CD4-positive, alpha-beta T cell treated with Interleukin-4 for 4 hours (primary cell): ENCODE measurements at regions not wholly inside any gene's neighbourhood (a gene's known extent, or its start where the extent isn't known, plus 50 kb on each side); places are given as distances from the start of the nearest gene placed in this dataset.

Source experiments
- DNase-seq: peaks from one replicate; pipeline ENCODE4 v3.0.0-alpha.2; 2020

GRCh38 chr11:33520112-33520511 is 180.5 kb downstream of the C11orf91 start:
- DNase-seq, result no peak

- DNase-seq, result no peak
Observed at GRCh38 chr11:33515347-33515746, 185.3 kb downstream of the C11orf91 start.

- DNase-seq, result no peak
Observed at GRCh38 chr11:33514079-33514925, 186.3 kb downstream of the C11orf91 start.

- no peak for DNase-seq
Observed at GRCh38 chr11:33509632-33510031, 191.0 kb downstream of the C11orf91 start.

GRCh38 chr11:33507967-33508366 is 192.7 kb downstream of the C11orf91 start:
- DNase-seq, result no peak

- DNase-seq, result no peak
Observed at GRCh38 chr11:33507356-33507755, 193.3 kb downstream of the C11orf91 start.

GRCh38 chr11:33505093-33505492 is 195.5 kb downstream of the C11orf91 start:
- DNase-seq, result no peak

GRCh38 chr11:33500861-33501479 is 199.7 kb downstream of the C11orf91 start:
- no peak for DNase-seq

- DNase-seq, result no peak
Observed at GRCh38 chr11:33500332-33500731, 200.3 kb downstream of the C11orf91 start.

- no peak for DNase-seq
Observed at GRCh38 chr11:33492596-33492995, 208.0 kb downstream of the C11orf91 start.

- DNase-seq, result no peak
Observed at GRCh38 chr11:33490842-33491370, 209.7 kb downstream of the C11orf91 start.

- DNase-seq, result no peak
Observed at GRCh38 chr11:33488971-33489370, 211.7 kb downstream of the C11orf91 start.

GRCh38 chr11:33480626-33481025 is 220.0 kb downstream of the C11orf91 start:
- no peak for DNase-seq

- no peak for DNase-seq
Observed at GRCh38 chr11:33479231-33479630, 221.4 kb downstream of the C11orf91 start.

GRCh38 chr11:33478111-33478573 is 221.0 kb downstream of the HIPK3 start:
- no peak for DNase-seq

- no peak for DNase-seq
Observed at GRCh38 chr11:33476945-33477606, 219.9 kb downstream of the HIPK3 start.

GRCh38 chr11:33475993-33476392 is 218.8 kb downstream of the HIPK3 start:
- DNase-seq, result no peak

GRCh38 chr11:33474866-33475265 is 217.7 kb downstream of the HIPK3 start:
- DNase-seq, result no peak

GRCh38 chr11:33471541-33471940 is 214.4 kb downstream of the HIPK3 start:
- DNase-seq, result no peak

- DNase-seq, result no peak
Observed at GRCh38 chr11:33467966-33468365, 210.8 kb downstream of the HIPK3 start.

GRCh38 chr11:33463059-33463458 is 205.9 kb downstream of the HIPK3 start:
- no peak for DNase-seq

GRCh38 chr11:33461369-33462125 is 204.4 kb downstream of the HIPK3 start:
- no peak for DNase-seq

- no peak for DNase-seq
Observed at GRCh38 chr11:33457948-33458347, 200.8 kb downstream of the HIPK3 start.
